Ammon's horn (tissue), 1 donor: ENCODE measurements at regions not wholly inside any gene's neighbourhood (a gene's known extent, or its start where the extent isn't known, plus 50 kb on each side); places are given as distances from the start of the nearest gene placed in this dataset.
"Not testable (repeated sequence)": the region's sequence is repeated elsewhere in the genome, so short reads cannot be mapped to it uniquely, and the experiment has no call there.

Source experiments
- DNase-seq: peaks from one replicate; pipeline ENCODE4 v3.0.0-alpha.2; 2016; ENCODE audit warnings: low spot score

DNA sequence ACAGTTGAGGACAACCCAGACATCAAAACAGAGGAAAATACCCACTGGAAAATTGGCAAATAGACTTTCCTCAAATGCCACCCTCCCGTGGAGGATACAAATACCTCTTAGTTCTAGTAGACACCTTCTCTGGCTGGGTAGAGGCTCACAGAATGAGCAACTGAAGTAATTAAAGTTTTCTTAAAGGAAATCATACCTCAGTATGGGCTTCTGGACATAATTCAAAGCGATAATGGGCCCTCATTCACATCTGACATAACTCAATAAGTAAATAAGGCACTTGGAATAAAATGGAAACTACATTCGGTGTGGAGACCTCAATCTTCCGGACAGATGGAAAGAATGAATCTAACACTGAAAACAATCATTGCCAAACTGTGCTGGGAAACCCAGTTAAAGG lies 115.2 kb upstream of the PLCL2 start:
- no peak for DNase-seq

DNA sequence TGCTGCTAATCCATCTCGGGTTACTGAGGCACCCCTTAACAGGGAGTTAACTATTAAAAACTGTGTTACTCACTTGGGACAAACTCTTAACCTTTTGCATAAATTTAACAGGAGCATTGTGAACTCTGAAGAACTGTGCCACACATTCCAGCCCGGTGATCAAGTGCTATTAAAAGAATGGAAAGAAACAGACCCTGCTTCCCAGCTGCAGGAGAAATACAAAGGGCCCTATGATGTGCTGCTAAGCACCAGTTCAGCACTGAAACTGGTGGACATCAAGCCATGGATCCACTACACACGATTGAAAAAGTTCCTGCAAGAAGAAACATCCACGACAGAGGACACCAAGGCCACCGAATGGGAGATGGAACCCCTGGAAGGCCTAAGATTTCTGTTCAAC lies 114.7 kb upstream of the PLCL2 start:
- no peak for DNase-seq

DNA sequence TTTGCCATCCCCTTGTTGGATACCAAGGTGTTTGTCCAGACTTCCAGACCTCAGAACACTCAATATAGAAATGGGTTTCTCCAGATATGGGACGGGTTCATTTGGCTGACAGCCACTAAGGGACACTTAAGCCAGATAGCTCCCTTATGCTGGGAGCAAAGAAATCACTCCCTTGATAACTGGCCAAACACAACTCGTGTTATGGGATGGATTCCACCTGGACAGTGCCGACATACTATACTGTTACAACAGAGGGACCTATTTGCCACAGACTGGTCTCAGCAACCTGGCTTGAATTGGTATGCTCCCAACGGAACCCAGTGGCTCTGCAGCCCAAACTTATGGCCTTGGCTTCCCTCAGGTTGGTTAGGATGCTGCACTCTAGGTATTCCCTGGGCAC lies 114.0 kb upstream of the PLCL2 start:
- DNase-seq = no peak

DNA sequence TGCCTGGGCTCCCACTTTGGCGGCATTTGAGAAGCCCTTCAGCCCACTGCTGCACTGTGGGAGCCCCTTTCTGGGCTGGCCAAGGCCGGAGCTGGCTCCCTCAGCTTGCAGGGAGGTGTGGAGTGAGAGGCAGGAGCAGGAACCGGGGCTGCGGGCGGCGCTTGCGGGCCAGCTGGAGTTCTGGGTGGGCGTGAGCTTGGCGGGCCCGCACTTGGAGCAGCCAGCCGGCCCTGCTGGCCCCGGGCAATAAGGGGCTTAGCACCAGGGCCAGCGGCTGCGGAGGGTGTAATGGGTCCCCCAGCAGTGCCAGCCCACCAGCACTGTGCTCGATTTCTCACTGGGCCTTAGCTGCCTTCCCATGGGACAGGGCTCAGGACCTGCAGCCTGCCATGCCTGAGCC lies 111.2 kb upstream of the PLCL2 start:
- not testable (repeated sequence) for DNase-seq

DNA sequence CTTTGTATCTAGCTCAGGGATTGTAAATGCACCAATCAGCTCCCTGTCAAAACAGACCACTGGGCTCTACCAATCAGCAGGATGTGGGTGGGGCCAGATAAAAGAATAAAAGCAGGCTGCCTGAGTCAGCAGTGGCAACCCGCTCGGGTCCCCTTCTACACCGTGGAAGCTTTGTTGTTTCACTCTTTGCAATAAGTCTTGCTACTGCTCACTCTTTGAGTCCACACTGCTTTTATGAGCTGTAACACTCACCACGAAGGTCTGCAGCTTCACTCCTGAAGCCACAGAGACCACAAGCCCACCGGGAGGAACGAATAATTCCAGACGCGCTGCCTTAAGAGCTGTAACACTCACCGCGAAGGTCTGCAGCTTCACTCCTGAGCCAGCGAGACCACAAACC lies 110.2 kb upstream of the PLCL2 start:
- DNase-seq = not testable (repeated sequence)

DNA sequence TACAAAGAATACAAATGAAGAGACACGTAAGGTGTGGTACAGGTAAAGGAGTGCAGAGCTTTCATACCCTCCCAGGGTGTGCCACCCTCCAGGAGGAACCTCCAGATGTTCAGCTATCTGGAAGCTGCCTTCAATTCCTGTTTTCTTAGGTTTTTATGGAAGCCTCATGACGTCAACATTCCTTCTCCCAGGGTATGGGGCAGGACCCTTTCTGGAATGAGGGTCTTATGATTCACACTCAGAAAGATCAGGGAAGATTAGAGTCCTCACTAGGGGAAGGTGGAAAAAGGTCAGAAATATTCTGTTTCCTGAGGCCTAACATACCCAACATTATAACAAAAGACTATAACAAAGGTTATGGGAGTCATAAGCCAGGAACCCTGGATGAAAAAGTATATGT lies 99.8 kb upstream of the PLCL2 start:
- DNase-seq = no peak

DNA sequence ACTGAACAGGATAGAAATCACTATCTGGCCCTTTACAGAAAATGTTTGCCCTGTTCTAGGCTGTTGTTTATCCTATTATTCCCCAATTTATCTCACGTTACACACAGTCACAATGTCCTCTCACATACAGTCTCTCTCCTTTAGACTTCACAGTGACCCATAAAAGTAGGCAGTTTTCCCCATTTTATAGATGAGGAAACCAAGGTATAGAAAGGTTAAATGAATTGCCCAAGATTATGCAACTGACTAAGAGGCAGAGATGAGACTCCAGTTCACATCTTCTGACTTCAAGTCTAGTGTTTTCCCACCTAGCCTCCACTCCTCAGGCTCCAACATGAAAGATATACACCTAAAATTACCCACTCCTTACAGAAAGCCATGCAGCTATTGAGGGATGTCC lies 99.3 kb upstream of the PLCL2 start:
- no peak for DNase-seq

DNA sequence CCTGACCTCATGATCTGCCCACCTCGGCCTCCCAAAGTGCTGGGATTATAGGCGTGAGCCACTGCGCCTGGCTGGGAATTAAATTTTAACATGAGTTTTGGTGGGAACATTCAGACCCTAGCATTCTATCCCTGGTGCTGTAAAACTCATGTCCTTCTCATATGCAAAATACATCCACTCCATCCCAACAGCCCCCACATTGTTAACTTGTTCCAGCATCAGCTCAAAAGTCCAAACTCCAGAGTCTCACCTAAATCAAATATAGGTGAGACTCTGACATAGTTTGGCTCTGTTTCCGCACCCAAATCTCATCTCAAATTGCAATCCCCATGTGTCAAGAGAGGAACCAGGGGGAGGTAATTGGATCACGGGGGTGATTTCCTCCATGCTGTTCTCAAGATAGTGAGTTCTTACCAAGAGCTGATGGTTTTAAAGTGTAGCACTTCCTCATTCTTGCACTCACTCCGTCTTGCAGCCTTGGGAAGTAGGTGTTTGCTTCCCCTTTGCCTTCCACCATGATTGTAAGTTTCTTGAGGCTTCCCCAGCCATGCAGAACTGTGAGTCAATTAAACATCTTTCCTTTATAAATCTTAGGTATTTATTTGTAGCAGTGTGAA lies 96.2 kb upstream of the PLCL2 start:
- peak; percentile 49 for DNase-seq

DNA sequence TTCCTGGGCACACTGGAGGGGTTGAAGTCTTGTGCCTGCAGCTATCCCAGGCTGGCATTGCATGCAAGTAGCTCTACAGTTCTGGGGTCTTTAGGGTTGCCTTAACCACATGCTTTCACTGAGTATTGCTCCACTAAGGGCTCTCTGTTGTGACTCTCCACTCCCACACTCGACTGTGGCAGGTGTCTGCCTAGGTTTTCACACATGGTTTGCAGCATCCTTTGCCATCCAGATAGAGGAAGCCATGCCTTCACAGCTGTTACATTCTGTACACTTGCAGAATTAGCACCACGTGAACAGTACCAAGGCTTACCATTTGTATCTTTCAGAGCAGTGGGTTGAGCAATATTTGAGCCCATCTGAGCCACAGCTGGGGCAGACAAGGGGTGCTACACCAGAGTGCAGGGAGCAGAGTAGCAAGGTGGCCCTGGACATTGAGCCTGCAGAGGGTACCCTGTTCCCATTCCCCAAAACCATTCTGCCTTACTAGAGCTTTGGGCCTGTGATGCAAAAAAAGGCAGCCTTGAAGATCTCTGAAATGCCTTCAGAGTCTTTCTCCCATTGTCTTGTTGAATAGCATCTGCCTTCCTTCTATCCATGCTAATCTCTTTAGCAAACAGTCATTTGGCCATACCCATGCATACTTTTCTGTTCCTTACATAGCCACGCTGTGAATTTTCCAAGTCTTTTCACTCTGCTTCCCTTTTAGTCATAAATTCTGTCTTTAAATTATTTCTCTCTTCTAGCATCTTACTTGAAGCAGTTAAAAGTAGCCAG lies 95.2 kb upstream of the PLCL2 start:
- no peak for DNase-seq

DNA sequence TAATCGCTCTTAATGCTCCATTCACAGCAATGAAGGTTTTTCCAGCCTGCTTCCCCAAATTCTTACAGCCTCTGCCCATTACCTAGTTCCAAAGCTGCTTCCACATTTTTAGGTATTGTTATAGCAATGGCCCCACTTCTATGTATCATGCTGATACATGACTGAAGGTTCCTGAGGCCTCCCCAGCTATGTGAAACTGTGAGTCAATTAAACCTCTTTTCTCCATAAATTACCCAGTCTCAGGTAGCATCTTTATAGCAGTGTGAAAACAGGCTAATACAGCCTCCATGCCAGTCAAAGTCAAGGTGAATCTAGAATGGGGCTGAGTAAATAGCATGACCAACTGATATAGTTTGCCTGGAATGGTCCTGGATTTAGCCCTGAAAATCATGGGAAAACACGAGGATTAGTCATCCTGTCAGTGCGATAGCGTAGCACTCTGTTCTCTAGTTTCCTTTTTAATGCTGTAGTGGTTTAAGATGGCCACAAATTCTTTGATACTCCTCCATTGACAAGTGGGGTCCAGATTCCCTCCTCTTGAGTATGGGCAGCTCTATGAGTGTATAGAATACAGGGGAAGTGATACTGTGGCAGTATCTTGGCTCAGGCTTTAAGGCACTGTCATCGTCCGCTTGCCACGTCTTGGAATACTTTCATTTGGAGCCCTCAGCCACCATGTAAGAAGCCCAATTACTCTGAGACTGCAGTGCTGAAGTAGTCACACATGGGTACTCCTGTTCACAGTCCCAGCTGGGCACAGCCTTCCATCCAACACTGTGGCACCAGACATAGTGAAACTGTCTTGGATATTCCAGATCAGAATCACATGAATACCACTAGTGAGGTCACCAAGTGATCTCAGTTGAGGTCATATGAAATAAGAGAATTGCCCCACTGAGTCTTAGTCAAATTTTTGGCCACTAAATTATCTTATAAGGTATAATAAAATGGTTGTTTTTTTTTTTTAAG lies 94.0 kb upstream of the PLCL2 start:
- DNase-seq = no peak

DNA sequence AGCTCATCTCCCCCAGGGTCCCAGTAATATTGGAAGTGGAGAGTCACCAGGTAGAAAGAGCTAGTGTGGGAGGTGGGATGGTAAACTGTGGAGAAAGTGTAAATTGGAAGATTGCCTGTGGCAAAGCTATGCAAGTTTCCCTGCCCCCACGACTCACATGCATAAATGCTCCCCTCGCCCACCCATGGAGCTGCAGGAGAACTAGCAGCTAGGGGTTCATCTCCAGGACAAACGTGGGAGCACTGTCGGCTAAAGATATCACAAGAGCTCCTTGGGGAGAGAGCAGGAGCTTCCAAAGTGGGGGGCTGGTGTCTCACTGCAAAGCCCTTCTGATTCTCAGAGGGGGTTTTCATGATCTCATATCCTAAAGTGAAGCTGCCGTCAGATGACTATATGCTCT lies 91.4 kb upstream of the PLCL2 start:
- DNase-seq = no peak

DNA sequence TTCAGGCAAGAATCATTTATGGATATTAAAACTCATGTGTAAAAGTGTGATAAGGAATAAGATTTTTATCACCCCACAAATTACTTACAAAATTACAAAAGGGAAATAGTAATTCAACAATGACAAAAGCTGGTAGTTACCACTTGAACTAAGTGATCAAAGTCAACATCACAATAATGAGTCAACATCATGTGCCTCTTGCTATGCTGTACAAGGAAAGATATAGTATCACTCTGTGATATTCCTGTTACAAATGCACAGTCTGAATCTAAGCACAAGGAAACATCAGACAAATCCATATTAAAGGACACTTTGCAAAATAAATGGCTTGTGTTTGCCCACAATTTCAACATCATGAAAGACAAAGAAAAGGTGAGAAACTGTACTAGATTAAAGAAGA lies 90.5 kb upstream of the PLCL2 start:
- no peak for DNase-seq

DNA sequence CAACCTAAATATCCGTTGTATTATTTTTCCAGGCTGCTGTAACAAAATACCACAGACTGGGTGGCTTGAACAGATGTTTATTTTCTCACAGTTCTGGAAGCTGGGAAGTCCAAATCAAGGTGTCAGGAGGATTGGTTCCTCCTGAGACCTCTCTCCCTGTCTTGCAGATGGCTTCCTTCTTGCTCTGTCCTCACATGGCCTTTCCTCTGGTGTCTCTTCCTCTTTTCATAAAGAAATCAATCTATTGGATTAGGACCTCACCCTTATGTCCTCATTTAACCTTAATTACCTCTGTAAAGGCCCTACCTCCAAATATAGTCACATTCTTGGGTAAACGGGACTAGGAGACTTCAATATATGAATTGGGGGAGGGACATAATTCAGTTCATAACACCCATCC lies 89.2 kb upstream of the PLCL2 start:
- DNase-seq = no peak

DNA sequence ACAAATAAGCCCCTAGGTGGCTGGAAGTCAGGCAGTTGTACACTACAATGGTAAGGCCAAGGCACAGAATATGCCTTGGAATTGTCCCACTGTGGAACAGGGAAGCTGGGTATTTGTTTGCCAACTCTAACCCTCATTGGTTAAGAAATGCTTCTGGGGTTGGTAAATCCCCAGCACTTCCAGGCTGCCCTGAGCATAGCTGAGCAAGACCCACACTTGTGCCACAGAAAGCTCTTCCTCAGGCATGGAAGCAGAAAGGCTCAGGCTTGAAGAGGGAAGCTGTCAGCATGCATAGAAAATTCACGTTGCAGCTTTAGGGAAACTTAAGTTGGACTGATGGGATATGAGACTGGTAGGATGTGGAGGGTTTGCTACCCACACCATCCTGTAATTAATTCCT lies 86.9 kb upstream of the PLCL2 start:
- no peak for DNase-seq

DNA sequence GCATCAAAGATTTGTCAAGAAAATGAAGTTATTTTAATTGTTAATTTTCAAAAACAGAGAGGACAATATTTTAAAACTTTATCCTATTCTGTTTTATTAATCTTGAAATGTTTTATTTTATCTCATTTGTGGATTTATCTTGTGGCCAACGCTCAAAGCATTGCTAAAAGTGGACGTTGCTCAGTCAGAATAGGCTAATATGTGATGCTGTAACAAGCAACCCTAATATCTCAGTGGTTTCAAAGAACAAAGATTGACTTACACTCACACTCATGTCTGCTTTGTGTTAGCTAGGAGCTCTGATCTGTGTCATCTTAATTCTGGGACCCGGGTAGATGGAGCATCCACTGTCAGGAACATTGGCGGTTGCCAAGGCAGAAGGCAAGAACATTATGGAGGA lies 86.0 kb upstream of the PLCL2 start:
- DNase-seq = no peak

DNA sequence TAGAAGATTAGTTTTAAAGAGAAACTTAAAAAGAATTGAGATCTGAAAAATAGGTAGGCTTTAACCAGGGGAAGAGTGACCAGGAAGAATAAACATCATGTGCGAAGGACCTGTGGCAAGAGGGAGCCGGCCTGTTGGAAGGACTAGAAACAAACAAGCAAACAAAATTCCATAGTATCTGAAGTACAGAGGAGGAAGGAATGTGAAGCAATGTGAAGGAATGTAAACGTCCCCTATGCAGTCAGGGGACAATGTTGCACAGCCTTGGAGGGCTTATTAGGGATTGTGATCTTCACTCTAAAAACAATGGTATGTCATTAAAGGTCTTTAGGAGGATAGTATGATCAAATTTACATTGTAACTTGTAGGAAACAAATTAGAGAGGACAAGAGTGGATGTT lies 84.4 kb upstream of the PLCL2 start:
- no peak for DNase-seq

DNA sequence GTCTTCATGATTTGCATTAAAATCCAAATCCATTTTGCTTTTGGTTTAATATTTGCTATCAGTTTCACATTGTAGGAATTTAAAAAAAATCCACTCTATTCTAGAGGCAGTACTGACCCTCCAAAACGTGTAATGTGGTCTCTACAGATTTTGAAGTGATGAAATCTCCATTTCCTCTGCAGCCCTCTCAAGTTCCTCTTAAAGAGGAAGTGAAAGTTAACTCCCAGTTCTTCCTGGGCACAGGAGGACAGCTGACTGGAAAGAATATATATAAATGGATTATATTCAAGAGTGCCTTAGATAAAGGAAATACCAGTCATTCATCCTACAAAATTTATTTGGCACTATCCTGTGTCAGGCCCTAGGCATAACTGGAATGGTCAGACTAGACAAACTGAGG lies 83.5 kb upstream of the PLCL2 start:
- peak; percentile 38 for DNase-seq

DNA sequence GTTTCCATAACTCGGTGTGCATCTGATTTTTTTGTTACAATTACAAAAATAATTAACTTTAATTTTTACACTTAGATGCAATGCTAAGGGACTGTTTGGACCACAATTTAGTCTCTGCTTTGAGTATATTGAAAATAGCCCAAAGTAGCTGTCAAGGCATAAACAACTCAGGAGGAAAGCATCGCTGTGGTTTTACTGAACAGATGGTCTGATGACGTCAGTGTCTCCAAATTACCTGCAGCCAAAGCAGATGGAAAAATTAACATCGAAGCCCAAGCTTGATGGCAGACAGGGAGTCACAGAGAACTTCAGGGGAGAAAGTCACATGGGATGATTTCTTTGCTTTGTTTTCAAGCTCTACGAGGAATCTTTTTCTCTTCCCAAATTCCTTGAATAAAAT lies 83.1 kb upstream of the PLCL2 start:
- no peak for DNase-seq

DNA sequence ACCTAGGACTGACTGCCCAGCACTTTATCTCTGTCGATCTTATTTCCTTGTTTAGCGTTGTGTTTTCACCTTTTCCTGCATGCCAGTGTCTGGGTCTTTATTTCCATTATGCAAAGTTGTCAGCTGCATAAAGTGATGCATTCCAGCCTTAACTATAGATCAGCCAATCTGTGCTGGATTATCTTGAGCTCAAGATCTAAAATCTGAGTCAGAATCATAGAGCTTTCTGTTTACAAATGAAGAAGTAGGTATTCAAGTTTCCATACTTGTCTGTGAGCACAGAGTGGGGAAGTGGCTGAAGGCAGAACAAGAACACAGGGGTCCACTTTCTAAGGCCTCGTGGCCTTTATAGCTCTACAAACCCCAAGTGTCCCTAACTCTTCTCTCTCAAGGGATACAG lies 82.4 kb upstream of the PLCL2 start:
- no peak for DNase-seq

DNA sequence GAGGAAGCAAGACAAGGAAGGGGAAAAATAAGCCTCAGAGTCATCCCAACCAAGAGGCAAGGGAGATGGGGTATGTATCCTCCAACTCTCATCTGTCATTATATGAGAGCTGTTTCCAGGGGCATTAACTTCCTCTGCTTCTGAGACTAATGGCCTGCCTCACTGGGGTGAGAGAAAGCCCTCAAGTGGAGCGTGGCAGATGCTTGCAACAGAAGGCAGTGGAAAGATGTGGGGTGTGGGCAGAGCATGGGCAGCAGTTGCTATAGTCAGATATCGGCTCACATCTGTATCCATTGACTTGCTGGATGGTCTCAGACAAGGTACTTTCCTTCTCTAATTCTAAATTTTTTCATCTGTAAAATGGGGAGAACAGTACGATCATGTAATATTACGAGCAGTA lies 81.7 kb upstream of the PLCL2 start:
- no peak for DNase-seq

DNA sequence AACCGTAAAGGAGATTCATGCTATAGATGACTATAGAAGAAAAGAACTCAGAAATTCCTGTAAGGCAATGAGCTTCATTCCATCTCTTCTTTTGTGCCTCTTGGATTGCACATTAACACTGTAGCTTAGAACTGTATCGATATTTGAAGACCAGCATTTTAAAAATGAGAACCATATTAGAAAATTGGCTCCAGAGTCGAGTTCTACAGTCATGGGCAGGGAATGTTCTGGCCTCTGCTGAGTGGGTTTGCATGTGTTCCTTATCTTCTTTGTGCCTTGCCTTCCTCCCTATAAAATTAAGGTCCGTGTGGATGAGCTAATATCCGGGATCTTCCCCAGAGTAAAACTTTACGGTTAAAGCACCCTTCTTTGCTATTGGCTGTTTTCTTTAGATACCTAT lies 77.4 kb upstream of the PLCL2 start:
- DNase-seq = no peak

DNA sequence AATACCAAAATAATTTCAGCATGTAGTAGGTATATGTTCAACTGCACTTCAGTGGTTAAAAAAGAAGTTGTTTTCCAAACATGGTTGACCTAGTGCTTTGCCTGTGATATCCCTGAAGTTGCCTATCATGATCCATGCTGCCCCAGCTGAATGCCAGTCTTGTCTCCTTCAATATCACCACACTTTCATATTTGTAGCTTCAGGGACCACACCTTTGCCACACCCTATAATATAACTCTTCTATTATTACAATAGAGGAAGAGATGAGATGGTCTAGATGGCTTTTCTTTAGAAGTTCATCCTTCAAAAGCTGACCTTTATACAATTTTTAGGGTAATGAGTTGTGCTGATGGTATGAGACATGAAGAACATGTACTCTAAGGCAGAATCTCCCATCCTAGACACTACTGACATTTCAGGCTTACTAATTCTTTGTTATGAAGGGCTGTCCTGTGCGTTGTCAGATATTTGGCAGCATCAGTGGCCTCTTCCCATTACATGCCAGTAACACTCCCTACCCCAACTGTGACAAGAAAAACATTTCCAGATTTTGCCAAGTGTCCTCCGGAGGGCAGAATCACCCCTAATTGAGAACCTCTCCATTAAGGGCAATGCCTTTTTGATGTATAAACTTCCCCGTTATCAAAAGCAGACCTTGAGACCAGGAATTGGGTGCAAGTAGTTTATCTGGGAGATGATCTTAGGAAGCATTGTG lies 76.2 kb upstream of the PLCL2 start:
- DNase-seq = no peak
